GM12878 (cell line): ENCODE measurements at regions not wholly inside any gene's neighbourhood (a gene's known extent, or its start where the extent isn't known, plus 50 kb on each side); places are given as distances from the start of the nearest gene placed in this dataset.

Experiments
- ATAC-seq: fragments of 200-7000 bp; cut with Tn5 transposase; 3 replicates; pipeline ENCODE4 v1.9.1; 2020; ENCODE audit warnings: mild to moderate bottlenecking, moderate library complexity
- BruUV-seq: library from RNA; stranded (reverse); fragments of 400-500 nt; replicated peaks from 2 replicates; lab custom pipeline; 2021; lab: Mats Ljungman, UMichigan
- CTCF ChIA-PET: fragments of 300-600 bp; sonication (Branson Sonifier 250); formaldehyde crosslinking; extraction: SDS; loops from one replicate; lab custom pipeline; 2021; ENCODE audit warnings: inconsistent platforms; lab: Yijun Ruan, JAX
- POLR2A ChIA-PET: fragments of 350-600 bp; formaldehyde crosslinking; extraction: SDS; loops from one replicate; lab custom pipeline; 2021; ENCODE audit warnings: inconsistent platforms; lab: Charles Lee
- RAD21 ChIA-PET: fragments of 300-600 bp; sonication (Branson Sonifier 250); formaldehyde crosslinking; loops from one replicate; lab custom pipeline; 2023; ENCODE audit warnings: antibody characterized with exemption; ENCODE audit not compliant: unreplicated experiment; lab: Charles Lee
- SMC1A ChIA-PET: fragments of 300-600 bp; sonication (Branson Sonifier 250); formaldehyde crosslinking; loops from one replicate; lab custom pipeline; 2023; ENCODE audit not compliant: unreplicated experiment, uncharacterized antibody; lab: Charles Lee
- DNase-seq: peaks from one replicate; pipeline ENCODE4 v3.0.0-alpha.2; 2011; ENCODE audit warnings: low read depth, low spot score
- FAIRE-seq: peaks from 3 replicates; lab custom pipeline; 2011; peaks lifted over from hg19 to GRCh38; lab: Jason Lieb, UNC
- H2AFZ ChIP-seq: 2 replicates; pipeline ENCODE4 v1.6.0; 2011; ENCODE audit warnings: low read depth, low read length, control low read depth; ENCODE audit not compliant: control insufficient read depth
- H3K27ac ChIP-seq: 2 replicates; pipeline ENCODE4 v1.5.1; 2011; ENCODE audit warnings: control low read depth; ENCODE audit not compliant: control insufficient read depth, insufficient read depth
- H3K27me3 ChIP-seq, 2 experiments: replicated peaks in 1 of 2; 2 replicates each; pipeline versions ENCODE4 v1.6.0 to v1.6.1; 2011; ENCODE audit warnings: low read length in 1 of 2; ENCODE audit not compliant: control insufficient read depth in 2 of 2, insufficient read depth in 2 of 2
- H3K36me3 ChIP-seq, 2 experiments: 2 replicates each; pipeline ENCODE4 v1.5.1; 2011; ENCODE audit warnings: low read length in 1 of 2; ENCODE audit not compliant: control insufficient read depth in 2 of 2, insufficient read depth in 2 of 2
- H3K4me1 ChIP-seq: 2 replicates; pipeline ENCODE4 v1.6.1; 2011; ENCODE audit warnings: mild to moderate bottlenecking, low read length, moderate library complexity, mixed read lengths; ENCODE audit not compliant: control insufficient read depth, insufficient read depth
- H3K4me2 ChIP-seq: 2 replicates; pipeline ENCODE4 v1.6.0; 2011; ENCODE audit warnings: control low read depth; ENCODE audit not compliant: control insufficient read depth, insufficient read depth
- H3K4me3 ChIP-seq: fragments of 200-600 bp; sonication (generic); 2 replicates; pipeline ENCODE4 v1.5.1; 2016
- H3K79me2 ChIP-seq: 2 replicates; pipeline ENCODE4 v1.6.0; 2011; ENCODE audit warnings: low read length; ENCODE audit not compliant: control insufficient read depth, insufficient read depth
- H3K9ac ChIP-seq: 2 replicates; pipeline ENCODE4 v1.8.0; 2011; ENCODE audit warnings: low read length, control low read depth, mixed read lengths; ENCODE audit not compliant: control insufficient read depth, insufficient read depth
- H3K9me3 ChIP-seq: replicated peaks from 3 replicates; pipeline ENCODE4 v1.5.1; 2011; ENCODE audit warnings: mild to moderate bottlenecking, low read length; ENCODE audit not compliant: control insufficient read depth, insufficient read depth
- H4K20me1 ChIP-seq: 2 replicates; pipeline ENCODE4 v1.6.0; 2011; ENCODE audit not compliant: control insufficient read depth, insufficient read depth
- BHLHE40 ChIP-seq, 2 experiments: fragments of 450-650 bp in 1 of 2; IDR thresholded peaks; 2 replicates each; pipeline ENCODE4 v1.6.1; 2011 to 2017; ENCODE audit warnings: low read depth in 2 of 2, borderline replicate concordance in 1 of 2, improper control_type of control experiment in 1 of 2, low read length in 1 of 2, mild to moderate bottlenecking in 1 of 2
- BRCA1 ChIP-seq: IDR thresholded peaks from 2 replicates; pipeline ENCODE4 v1.6.1; 2011; ENCODE audit warnings: low read depth, low read length, improper control_type of control experiment
- CBFB ChIP-seq: IDR thresholded peaks from 2 replicates; pipeline ENCODE4 v1.6.1; 2016; ENCODE audit warnings: antibody characterized with exemption, low read depth
- EP300 ChIP-seq, 2 experiments: fragments of 150-350 bp in 1 of 2; IDR thresholded peaks; 2 replicates each; pipeline ENCODE4 v1.6.1; 2011 to 2012; ENCODE audit warnings: low read depth in 2 of 2, low read length in 2 of 2, borderline replicate concordance in 1 of 2, improper control_type of control experiment in 1 of 2, inconsistent platforms in 1 of 2; ENCODE audit not compliant: control insufficient read depth in 1 of 2
- HDAC6 ChIP-seq: fragments of 200-600 bp; sonication (generic); IDR thresholded peaks from one replicate; pipeline ENCODE4 v1.8.0; 2017; ENCODE audit warnings: antibody characterized with exemption; ENCODE audit not compliant: unreplicated experiment
- JUND ChIP-seq: IDR thresholded peaks from 2 replicates; pipeline ENCODE4 v1.6.1; 2012; ENCODE audit warnings: low read depth, mild to moderate bottlenecking, low read length, improper control_type of control experiment, moderate library complexity
- MTA2 ChIP-seq: fragments of 450-650 bp; IDR thresholded peaks from 2 replicates; pipeline ENCODE4 v1.6.1; 2016; ENCODE audit warnings: low read depth, mild to moderate bottlenecking, moderate library complexity
- MTA3 ChIP-seq: IDR thresholded peaks from 2 replicates; pipeline ENCODE4 v1.6.1; 2012; ENCODE audit warnings: low read length, inconsistent platforms, borderline replicate concordance
- NR2C2 ChIP-seq: IDR thresholded peaks from 2 replicates; pipeline ENCODE4 v1.6.1; 2011; ENCODE audit warnings: borderline replicate concordance, low read depth; ENCODE audit not compliant: control insufficient read depth, insufficient read length
- RFX5 ChIP-seq: IDR thresholded peaks from 2 replicates; pipeline ENCODE4 v1.6.1; 2011; ENCODE audit warnings: low read depth, low read length, improper control_type of control experiment
- RUNX3 ChIP-seq: IDR thresholded peaks from 2 replicates; pipeline ENCODE4 v1.6.1; 2012; ENCODE audit warnings: low read length, inconsistent platforms
- SREBF1 ChIP-seq: IDR thresholded peaks from 2 replicates; pipeline ENCODE4 v1.6.1; 2012; ENCODE audit warnings: mild to moderate bottlenecking, low read length
- ZBED1 ChIP-seq: IDR thresholded peaks from 2 replicates; pipeline ENCODE4 v1.6.1; 2016; ENCODE audit warnings: borderline replicate concordance
- ZBTB4 ChIP-seq: fragments of 450-650 bp; formaldehyde crosslinking; IDR thresholded peaks from 2 replicates; pipeline ENCODE4 v1.4.0; 2022; ENCODE audit warnings: mild to moderate bottlenecking, moderate library complexity
- ZNF592 ChIP-seq: fragments of 450-650 bp; IDR thresholded peaks from 2 replicates; pipeline ENCODE4 v1.6.1; 2017; ENCODE audit warnings: mild to moderate bottlenecking, moderate library complexity
- WGBS: methylation state at CpG from one replicate; pipeline ENCODE4 v1.1.6; 2016; ENCODE audit warnings: low lambda C conversion rate; ENCODE audit not compliant: insufficient replicate concordance, insufficient coverage; ENCODE audit errors: missing lambda C conversion rate; 5-methylcytosine and 5-hydroxymethylcytosine counted together
- in situ Hi-C: fragments of 300-500 bp; cut with MboI; formaldehyde crosslinking; loops from 9 replicates; pipeline ENCODE4 v1.14.3; 2018; ENCODE audit warnings: mixed read lengths
- intact Hi-C: fragments of 100-400 bp; cut with micrococcal nuclease; formaldehyde crosslinking; loops from one replicate; pipeline ENCODE4 v1.14.2; 2022; ENCODE audit not compliant: unreplicated experiment

DNA sequence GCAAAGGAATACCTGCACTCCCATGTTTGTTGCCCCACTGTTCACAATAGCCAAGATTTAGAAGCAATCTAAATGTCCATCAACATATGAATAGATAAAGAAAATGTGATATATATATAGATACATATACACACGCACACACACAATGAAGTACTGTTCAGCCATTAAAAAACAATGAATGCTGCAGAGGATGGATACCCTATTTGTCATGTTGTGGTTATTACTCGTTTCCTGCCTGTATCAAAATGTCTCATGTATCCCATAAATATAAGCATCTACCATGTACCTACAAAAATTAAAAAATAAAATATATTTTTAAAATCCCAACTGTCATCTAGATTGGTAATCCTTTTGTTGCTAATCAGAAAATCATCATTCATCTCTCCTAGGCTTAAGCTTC, 634.8 kb upstream of the ADGRL2 start (continued):
- no peak for TF ChIP-seq ZBTB4 (CRISPR knock-in tag)

DNA sequence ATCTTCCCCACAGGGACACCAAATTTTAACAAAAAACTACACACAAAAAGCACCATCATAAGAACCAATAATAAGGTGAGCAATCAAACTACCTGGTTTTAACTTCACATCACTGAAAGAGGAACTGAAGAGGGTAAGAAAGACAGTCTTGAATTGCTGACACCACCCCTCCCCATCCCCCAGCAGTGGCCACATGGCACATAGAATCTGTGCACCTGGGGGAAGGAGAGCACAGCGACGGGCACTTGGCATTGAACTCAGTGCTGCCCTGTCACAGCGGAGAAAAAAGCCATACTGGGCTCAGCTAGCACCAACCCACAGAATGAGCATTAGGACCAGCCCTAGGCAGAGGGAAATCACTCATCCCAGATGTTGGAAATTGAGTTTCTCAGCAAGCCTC, 640.0 kb upstream of the ADGRL2 start:
- RAD21 ChIA-PET = no interaction called here
- in situ Hi-C loops = no loop called here

More for the DNA sequence above, 640.0 kb upstream of the ADGRL2 start:
- ChIA-PET CTCF (no interaction called here), SMC1A (no interaction called here), POLR2A (no interaction called here)
- DNase-seq (no peak), FAIRE-seq (no peak), ATAC-seq (no peak)
- no peak overlapping the region for H3K27ac ChIP-seq
- H3K4me2 ChIP-seq = no peak overlapping the region
- BruUV-seq = no TSS peak
- no peaks in the 10 kb centered on the region for H4K20me1 ChIP-seq
- no peak overlapping the region for H3K4me3 ChIP-seq
- WGBS = 68% methylated on average over 3 of the region's 3 CpGs
- no peaks in the 10 kb centered on the region for H3K27me3 ChIP-seq
- no peaks in the 10 kb centered on the region for H3K9me3 ChIP-seq
- no peaks in the 10 kb centered on the region for H3K36me3 ChIP-seq
- no peak for TF ChIP-seq HDAC6
- TF ChIP-seq MTA3 = no peak
- TF ChIP-seq SREBF1 = no peak
- no peak for TF ChIP-seq NR2C2
- TF ChIP-seq RFX5 = no peak
- TF ChIP-seq ZBED1 = no peak
- no peak for TF ChIP-seq BRCA1
- no peak for TF ChIP-seq MTA2
- TF ChIP-seq EP300 (IDR thresholded peaks at IDR 0.05; ENCODE audit: borderline replicate concordance in 1 of 2, control insufficient read depth in 1 of 2, low read depth in 2 of 2, low read length in 2 of 2) = no peak
- TF ChIP-seq ZNF592 = no peak
- TF ChIP-seq CBFB = no peak
- no peak for TF ChIP-seq JUND
- TF ChIP-seq RUNX3 = no peak
- TF ChIP-seq BHLHE40 (IDR thresholded peaks at IDR 0.05; ENCODE audit: borderline replicate concordance in 1 of 2, low read depth in 2 of 2, low read length in 1 of 2) = no peak
- H3K79me2 ChIP-seq = no peaks in the 10 kb centered on the region
- H3K9ac ChIP-seq = no peak overlapping the region
- no peak overlapping the region for H2AFZ ChIP-seq
- no peaks in the 10 kb centered on the region for H3K4me1 ChIP-seq
- intact Hi-C loops = no loop called here
